HepG2 (cell line): ENCODE measurements at regions not wholly inside any gene's neighbourhood (a gene's known extent, or its start where the extent isn't known, plus 50 kb on each side); places are given as distances from the start of the nearest gene placed in this dataset.

ENCODE experiments used
- ATAC-seq: fragments of 200-7000 bp; cut with Tn5 transposase; 3 replicates; pipeline ENCODE4 v1.9.1; 2020; ENCODE audit warnings: mild to moderate bottlenecking, moderate library complexity
- BruUV-seq: library from RNA; stranded (reverse); fragments of 400-500 nt; replicated peaks from 2 replicates; lab custom pipeline; 2021; lab: Mats Ljungman, UMichigan
- CTCF ChIA-PET: fragments of 300-600 bp; formaldehyde crosslinking; extraction: SDS; loops from one replicate; lab custom pipeline; 2021; ENCODE audit warnings: low total read pairs, inconsistent platforms, low intra/inter-chr PET ratio; lab: Yijun Ruan, JAX
- POLR2A ChIA-PET: fragments of 350-600 bp; sonication (Branson Sonifier 250); formaldehyde crosslinking; loops from one replicate; lab custom pipeline; 2020; ENCODE audit warnings: antibody characterized with exemption, inconsistent platforms; lab: Yijun Ruan, JAX
- DNase-seq: peaks from one replicate; pipeline ENCODE4 v3.0.0-alpha.2; 2015; ENCODE audit warnings: low spot score
- FAIRE-seq: peaks from 3 replicates; lab custom pipeline; 2011; peaks lifted over from hg19 to GRCh38; lab: Jason Lieb, UNC
- H2AFZ ChIP-seq: one replicate; pipeline ENCODE4 v1.6.1; 2011; ENCODE audit warnings: low read length, inconsistent platforms
- H3K27ac ChIP-seq: fragments of 300-600 bp; 3 replicates; pipeline ENCODE4 v1.8.0; 2011; ENCODE audit warnings: mixed run types, mild to moderate bottlenecking, mixed read lengths, low read length, inconsistent platforms; ENCODE audit not compliant: insufficient read depth; ENCODE audit errors: extremely low read length
- H3K27me3 ChIP-seq, 2 experiments: fragments of 200-600 bp in 1 of 2; 2 replicates in 1 of 2; 3 replicates in 1 of 2; pipeline versions ENCODE4 v1.6.0 to v1.8.0; 2011; ENCODE audit warnings: low read length in 2 of 2, mild to moderate bottlenecking in 2 of 2, moderate library complexity in 2 of 2, inconsistent platforms in 1 of 2; ENCODE audit not compliant: insufficient read depth in 2 of 2, control insufficient read depth in 1 of 2
- H3K36me3 ChIP-seq, 2 experiments: fragments of 200-600 bp in 1 of 2; replicated peaks in 1 of 2; 2 replicates in 1 of 2; 3 replicates in 1 of 2; pipeline versions ENCODE4 v1.5.1 to v1.8.0; 2011; ENCODE audit warnings: low read length in 2 of 2, inconsistent platforms in 1 of 2; ENCODE audit not compliant: insufficient read depth in 2 of 2, control insufficient read depth in 1 of 2
- H3K4me1 ChIP-seq: 2 replicates; pipeline ENCODE4 v1.5.1; 2012; ENCODE audit warnings: low read length, inconsistent platforms; ENCODE audit not compliant: insufficient read depth
- H3K4me2 ChIP-seq: 2 replicates; pipeline ENCODE4 v1.6.0; 2011; ENCODE audit warnings: low read depth, low read length, inconsistent platforms
- H3K4me3 ChIP-seq, 3 experiments: fragments of 200-600 bp in 1 of 3; sonication (generic), shearing (Covaris generic) in 1 of 3; replicated peaks in 1 of 3; 2 replicates each; pipeline ENCODE4 v1.5.1; 2011 to 2016; ENCODE audit warnings: low read length in 3 of 3, inconsistent platforms in 2 of 3, low read depth in 2 of 3, mild to moderate bottlenecking in 2 of 3, control low read depth in 1 of 3, mixed read lengths in 1 of 3; ENCODE audit not compliant: insufficient read depth in 1 of 3
- H3K79me2 ChIP-seq: one replicate; pipeline ENCODE4 v1.6.1; 2011; ENCODE audit warnings: low read length, inconsistent platforms; ENCODE audit not compliant: insufficient read depth
- H3K9ac ChIP-seq: 2 replicates; pipeline ENCODE4 v1.6.0; 2011; ENCODE audit warnings: mild to moderate bottlenecking, low read depth, low read length, inconsistent platforms; ENCODE audit not compliant: insufficient read depth
- H3K9me3 ChIP-seq: 2 replicates; pipeline ENCODE4 v1.5.1; 2012; ENCODE audit warnings: mild to moderate bottlenecking, low read length
- H4K20me1 ChIP-seq: 2 replicates; pipeline ENCODE4 v1.6.0; 2011; ENCODE audit warnings: inconsistent platforms, mild to moderate bottlenecking, low read length, moderate library complexity; ENCODE audit not compliant: insufficient read depth
- GATAD2A ChIP-seq: IDR thresholded peaks from 2 replicates; pipeline ENCODE4 v1.6.1; 2016
- KDM4B ChIP-seq: sonication (generic); formaldehyde crosslinking; IDR thresholded peaks from 2 replicates; pipeline ENCODE4 v1.4.0; 2020; ENCODE audit warnings: missing genetic modification reagents
- PHF21A ChIP-seq: sonication (generic); formaldehyde crosslinking; IDR thresholded peaks from 2 replicates; pipeline ENCODE4 v1.5.0; 2020; ENCODE audit warnings: mild to moderate bottlenecking, missing genetic modification reagents
- SAP130 ChIP-seq: IDR thresholded peaks from 2 replicates; pipeline ENCODE4 v1.6.1; 2016; ENCODE audit warnings: low read depth
- STAG1 ChIP-seq: sonication (generic); formaldehyde crosslinking; IDR thresholded peaks from 2 replicates; pipeline ENCODE4 v1.4.0; 2020; ENCODE audit warnings: missing genetic modification reagents
- TRIM24 ChIP-seq: sonication (generic); formaldehyde crosslinking; IDR thresholded peaks from 2 replicates; pipeline ENCODE4 v1.8.0; 2022; ENCODE audit warnings: mild to moderate bottlenecking, missing genetic modification reagents
- ZEB1 ChIP-seq: IDR thresholded peaks from 2 replicates; pipeline ENCODE4 v1.6.1; 2012; ENCODE audit warnings: mild to moderate bottlenecking, low read depth, inconsistent platforms; ENCODE audit not compliant: insufficient replicate concordance
- ZNF280B ChIP-seq: sonication (generic); formaldehyde crosslinking; IDR thresholded peaks from 2 replicates; pipeline ENCODE4 v1.5.0; 2020; ENCODE audit warnings: missing genetic modification reagents, mild to moderate bottlenecking, borderline replicate concordance
- ZSCAN22 ChIP-seq: sonication (generic); formaldehyde crosslinking; IDR thresholded peaks from 2 replicates; pipeline ENCODE4 v1.4.0; 2020; ENCODE audit warnings: mild to moderate bottlenecking, missing genetic modification reagents
- WGBS: methylation state at CpG from one replicate; pipeline ENCODE4 v1.1.6; 2017; ENCODE audit warnings: low lambda C conversion rate; 5-methylcytosine and 5-hydroxymethylcytosine counted together
- in situ Hi-C: cut with HindIII; loops from 2 replicates; pipeline ENCODE4 v1.10.0; 2017; ENCODE audit warnings: low pct_unique_long_range_greater_than_20kb; ENCODE audit not compliant: extremely low pct_ligation_motif_present
- intact Hi-C: fragments of 100-400 bp; cut with micrococcal nuclease; formaldehyde crosslinking; loops from one replicate; pipeline ENCODE4 v1.10.0; 2022; ENCODE audit not compliant: unreplicated experiment
- TF ChIP-seq, protein P1 (sequence below): sonication (generic); formaldehyde crosslinking; IDR thresholded peaks from 2 replicates; pipeline ENCODE4 v1.5.0; 2020; ENCODE audit warnings: mild to moderate bottlenecking, missing genetic modification reagents, moderate library complexity
- TF ChIP-seq, protein P2 (sequence below): IDR thresholded peaks from 2 replicates; pipeline ENCODE4 v1.6.1; 2012; ENCODE audit warnings: inconsistent platforms
- TF ChIP-seq, protein P3 (sequence below): sonication (generic); formaldehyde crosslinking; IDR thresholded peaks from 2 replicates; pipeline ENCODE4 v1.5.1; 2020; ENCODE audit warnings: mild to moderate bottlenecking, missing genetic modification reagents, moderate library complexity

- no peaks in the 10 kb centered on the region for H3K36me3 ChIP-seq
- in situ Hi-C loops (no loop called here), intact Hi-C loops (loop anchor here (10.0 kb wide), 1 partner anchor 315 kb away; the partner anchor contains the start of gene PROX1)
- TF ChIP-seq STAG1 (CRISPR knock-in tag) = peak; percentile 51; the same call in 1 of the 2 replicates
- TF ChIP-seq ZEB1 = peak; percentile 41
- TF ChIP-seq, protein P1, sequence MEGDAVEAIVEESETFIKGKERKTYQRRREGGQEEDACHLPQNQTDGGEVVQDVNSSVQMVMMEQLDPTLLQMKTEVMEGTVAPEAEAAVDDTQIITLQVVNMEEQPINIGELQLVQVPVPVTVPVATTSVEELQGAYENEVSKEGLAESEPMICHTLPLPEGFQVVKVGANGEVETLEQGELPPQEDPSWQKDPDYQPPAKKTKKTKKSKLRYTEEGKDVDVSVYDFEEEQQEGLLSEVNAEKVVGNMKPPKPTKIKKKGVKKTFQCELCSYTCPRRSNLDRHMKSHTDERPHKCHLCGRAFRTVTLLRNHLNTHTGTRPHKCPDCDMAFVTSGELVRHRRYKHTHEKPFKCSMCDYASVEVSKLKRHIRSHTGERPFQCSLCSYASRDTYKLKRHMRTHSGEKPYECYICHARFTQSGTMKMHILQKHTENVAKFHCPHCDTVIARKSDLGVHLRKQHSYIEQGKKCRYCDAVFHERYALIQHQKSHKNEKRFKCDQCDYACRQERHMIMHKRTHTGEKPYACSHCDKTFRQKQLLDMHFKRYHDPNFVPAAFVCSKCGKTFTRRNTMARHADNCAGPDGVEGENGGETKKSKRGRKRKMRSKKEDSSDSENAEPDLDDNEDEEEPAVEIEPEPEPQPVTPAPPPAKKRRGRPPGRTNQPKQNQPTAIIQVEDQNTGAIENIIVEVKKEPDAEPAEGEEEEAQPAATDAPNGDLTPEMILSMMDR (CRISPR knock-in tag) = peak; percentile 15; the same call in 1 of the 2 replicates
- peak; percentile 94 for TF ChIP-seq ZSCAN22
- no peak for TF ChIP-seq KDM4B
- TF ChIP-seq, protein P2, sequence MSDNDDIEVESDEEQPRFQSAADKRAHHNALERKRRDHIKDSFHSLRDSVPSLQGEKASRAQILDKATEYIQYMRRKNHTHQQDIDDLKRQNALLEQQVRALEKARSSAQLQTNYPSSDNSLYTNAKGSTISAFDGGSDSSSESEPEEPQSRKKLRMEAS = no peak
- TF ChIP-seq GATAD2A (CRISPR knock-in tag) = no peak
- no peak for TF ChIP-seq SAP130 (CRISPR knock-in tag)
- TF ChIP-seq ZNF280B (CRISPR knock-in tag) = no peak
- TF ChIP-seq, protein P3, sequence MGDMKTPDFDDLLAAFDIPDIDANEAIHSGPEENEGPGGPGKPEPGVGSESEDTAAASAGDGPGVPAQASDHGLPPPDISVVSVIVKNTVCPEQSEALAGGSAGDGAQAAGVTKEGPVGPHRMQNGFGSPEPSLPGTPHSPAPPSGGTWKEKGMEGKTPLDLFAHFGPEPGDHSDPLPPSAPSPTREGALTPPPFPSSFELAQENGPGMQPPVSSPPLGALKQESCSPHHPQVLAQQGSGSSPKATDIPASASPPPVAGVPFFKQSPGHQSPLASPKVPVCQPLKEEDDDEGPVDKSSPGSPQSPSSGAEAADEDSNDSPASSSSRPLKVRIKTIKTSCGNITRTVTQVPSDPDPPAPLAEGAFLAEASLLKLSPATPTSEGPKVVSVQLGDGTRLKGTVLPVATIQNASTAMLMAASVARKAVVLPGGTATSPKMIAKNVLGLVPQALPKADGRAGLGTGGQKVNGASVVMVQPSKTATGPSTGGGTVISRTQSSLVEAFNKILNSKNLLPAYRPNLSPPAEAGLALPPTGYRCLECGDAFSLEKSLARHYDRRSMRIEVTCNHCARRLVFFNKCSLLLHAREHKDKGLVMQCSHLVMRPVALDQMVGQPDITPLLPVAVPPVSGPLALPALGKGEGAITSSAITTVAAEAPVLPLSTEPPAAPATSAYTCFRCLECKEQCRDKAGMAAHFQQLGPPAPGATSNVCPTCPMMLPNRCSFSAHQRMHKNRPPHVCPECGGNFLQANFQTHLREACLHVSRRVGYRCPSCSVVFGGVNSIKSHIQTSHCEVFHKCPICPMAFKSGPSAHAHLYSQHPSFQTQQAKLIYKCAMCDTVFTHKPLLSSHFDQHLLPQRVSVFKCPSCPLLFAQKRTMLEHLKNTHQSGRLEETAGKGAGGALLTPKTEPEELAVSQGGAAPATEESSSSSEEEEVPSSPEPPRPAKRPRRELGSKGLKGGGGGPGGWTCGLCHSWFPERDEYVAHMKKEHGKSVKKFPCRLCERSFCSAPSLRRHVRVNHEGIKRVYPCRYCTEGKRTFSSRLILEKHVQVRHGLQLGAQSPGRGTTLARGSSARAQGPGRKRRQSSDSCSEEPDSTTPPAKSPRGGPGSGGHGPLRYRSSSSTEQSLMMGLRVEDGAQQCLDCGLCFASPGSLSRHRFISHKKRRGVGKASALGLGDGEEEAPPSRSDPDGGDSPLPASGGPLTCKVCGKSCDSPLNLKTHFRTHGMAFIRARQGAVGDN (CRISPR knock-in tag) = peak; percentile 26; the same call in 1 of the 2 replicates
- no peak for TF ChIP-seq TRIM24 (CRISPR knock-in tag)
- peak; percentile 22; the same call in 1 of the 2 replicates for TF ChIP-seq PHF21A (CRISPR knock-in tag)
- no peaks in the 10 kb centered on the region for H4K20me1 ChIP-seq
- CTCF ChIA-PET = no interaction called here
- no peaks in the 10 kb centered on the region for H3K79me2 ChIP-seq
- H3K9ac ChIP-seq = no peak overlapping the region
- DNase-seq = no peak
- peak overlapping the region; percentile 19; the same call in 1 of the 2 replicates for H3K4me2 ChIP-seq
- WGBS = 10% methylated on average over 2 of the region's 2 CpGs
- H2AFZ ChIP-seq = no peak overlapping the region
- H3K27ac ChIP-seq = no peak overlapping the region
- BruUV-seq = no TSS peak
- H3K27me3 ChIP-seq = no peaks in the 10 kb centered on the region
- peaks cover 27% of the 10 kb centered on the region for H3K4me1 ChIP-seq
- no peak for FAIRE-seq
- H3K4me3 ChIP-seq = no peak overlapping the region
- POLR2A ChIA-PET = no interaction called here
- H3K9me3 ChIP-seq = no peaks in the 10 kb centered on the region
- ATAC-seq = peak; percentile 72
Observed at GRCh38 chr1:213669964-213670691, 317.6 kb upstream of the PROX1 start.
